A549 (cell line): ENCODE measurements at regions not wholly inside any gene's neighbourhood (a gene's known extent, or its start where the extent isn't known, plus 50 kb on each side); places are given as distances from the start of the nearest gene placed in this dataset.

Experiments
- CTCF ChIP-seq: fragments of >200 bp; sonication (Bioruptor Twin); formaldehyde crosslinking; IDR thresholded peaks from 3 replicates; pipeline ENCODE4 v1.5.1; 2016
- E2F6 ChIP-seq: IDR thresholded peaks from 2 replicates; pipeline ENCODE4 v1.6.1; 2012; ENCODE audit warnings: low read depth, borderline replicate concordance
- EP300 ChIP-seq, 2 experiments: fragments of >200 bp; sonication (Bioruptor Twin); formaldehyde crosslinking; IDR thresholded peaks; 2 replicates in 1 of 2; 3 replicates in 1 of 2; pipeline ENCODE4 v1.6.1; 2016 to 2017
- FOSL2 ChIP-seq, 2 experiments: fragments of 450-650 bp in 1 of 2; fragments of >200 bp in 1 of 2; sonication (Bioruptor Twin) in 1 of 2; formaldehyde crosslinking; IDR thresholded peaks; 2 replicates each; pipeline versions ENCODE4 v1.5.0 to v1.6.1; 2016 to 2020; ENCODE audit warnings: mild to moderate bottlenecking in 1 of 2, moderate library complexity in 1 of 2
- MAX ChIP-seq: IDR thresholded peaks from 2 replicates; pipeline ENCODE4 v1.6.1; 2012
- MAZ ChIP-seq: fragments of 150-350 bp; IDR thresholded peaks from 2 replicates; pipeline ENCODE4 v1.6.1; 2014; ENCODE audit warnings: antibody characterized with exemption, low read depth, low read length, borderline replicate concordance
- POLR2A ChIP-seq: IDR thresholded peaks from 2 replicates; pipeline ENCODE4 v1.6.1; 2012; ENCODE audit warnings: mild to moderate bottlenecking, low read length
- RAD21 ChIP-seq, 2 experiments: fragments of >200 bp in 1 of 2; sonication (Bioruptor Twin) in 1 of 2; formaldehyde crosslinking in 1 of 2; IDR thresholded peaks in 1 of 2; conservative IDR thresholded peaks in 1 of 2; 2 replicates in 1 of 2; 3 replicates in 1 of 2; pipeline ENCODE4 v1.6.1; 2012 to 2018; ENCODE audit warnings: inconsistent platforms in 1 of 2
- RNF2 ChIP-seq: fragments of 200-600 bp; sonication (generic); IDR thresholded peaks from 2 replicates; pipeline ENCODE4 v1.6.1; 2016; ENCODE audit warnings: low read depth, mild to moderate bottlenecking, antibody characterized with exemption, moderate library complexity, borderline replicate concordance
- SMC3 ChIP-seq: fragments of >200 bp; sonication (Bioruptor Twin); formaldehyde crosslinking; IDR thresholded peaks from 3 replicates; pipeline ENCODE4 v1.6.1; 2018; ENCODE audit warnings: inconsistent platforms

- TF ChIP-seq EP300 (IDR thresholded peaks at IDR 0.05): no peak
- TF ChIP-seq E2F6: no peak
- TF ChIP-seq CTCF: no peak
- TF ChIP-seq POLR2A: no peak
- TF ChIP-seq RNF2: no peak
- no peak for TF ChIP-seq MAX
- no peak for TF ChIP-seq MAZ
- TF ChIP-seq RAD21 (conservative IDR thresholded peaks at IDR 0.05 in 1 of 2, IDR thresholded peaks at IDR 0.05 in 1 of 2): no peak
- TF ChIP-seq FOSL2 (IDR thresholded peaks at IDR 0.05): no peak
- no peak for TF ChIP-seq FOSL2 (CRISPR knock-in tag; IDR thresholded peaks at IDR 0.05)
- TF ChIP-seq SMC3: no peak
These were observed 962.8 kb downstream of the GALC start for GRCh38 chr14:87030197-87030596.
